CD14-positive monocyte (primary cell): ENCODE measurements at regions not wholly inside any gene's neighbourhood (a gene's known extent, or its start where the extent isn't known, plus 50 kb on each side); places are given as distances from the start of the nearest gene placed in this dataset.

Source experiments
- DNase-seq, 3 donors: peaks; one replicate each; pipeline ENCODE4 v3.0.0-alpha.2; 2011 to 2022
- H2AFZ ChIP-seq: 2 replicates; pipeline ENCODE4 v1.6.0; 2012; ENCODE audit warnings: mild to moderate bottlenecking, low read depth, low read length, inconsistent platforms; ENCODE audit not compliant: insufficient read depth, poor library complexity, severe bottlenecking
- H3K27ac ChIP-seq, 2 donors: 1 replicate in 1 of 2; 2 replicates in 1 of 2; pipeline ENCODE4 v1.5.1; 2012 to 2013; ENCODE audit warnings: low read length in 2 of 2, control low read depth in 1 of 2, inconsistent platforms in 1 of 2, low read depth in 1 of 2, mild to moderate bottlenecking in 1 of 2
- H3K27me3 ChIP-seq, 2 donors: one replicate each; pipeline versions ENCODE4 v1.6.0 to v1.6.1; 2011 to 2013; ENCODE audit warnings: low read length in 2 of 2; ENCODE audit not compliant: control insufficient read depth in 2 of 2, insufficient read depth in 2 of 2
- H3K36me3 ChIP-seq, 2 donors: replicated peaks in 1 of 2; 1 replicate in 1 of 2; 2 replicates in 1 of 2; pipeline versions ENCODE4 v1.5.1 to v1.6.1; 2012 to 2013; ENCODE audit warnings: low read length in 2 of 2, control low read depth in 1 of 2, inconsistent platforms in 1 of 2, mild to moderate bottlenecking in 1 of 2; ENCODE audit not compliant: insufficient read depth in 2 of 2, control insufficient read depth in 1 of 2
- H3K4me1 ChIP-seq, 2 donors: 1 replicate in 1 of 2; 2 replicates in 1 of 2; pipeline versions ENCODE4 v1.5.1 to v1.6.1; 2012 to 2013; ENCODE audit warnings: low read length in 2 of 2, control low read depth in 1 of 2, inconsistent platforms in 1 of 2, mild to moderate bottlenecking in 1 of 2, moderate library complexity in 1 of 2; ENCODE audit not compliant: insufficient read depth in 2 of 2, control insufficient read depth in 1 of 2
- H3K4me2 ChIP-seq: replicated peaks from 2 replicates; pipeline ENCODE3; 2012; ENCODE audit warnings: low read length, moderate library complexity, mild to moderate bottlenecking; ENCODE audit not compliant: poor library complexity, severe bottlenecking; ENCODE audit errors: extremely low read depth
- H3K4me3 ChIP-seq, 3 experiments: fragments of 200-600 bp in 1 of 3; sonication (generic) in 1 of 3; replicated peaks in 1 of 3; 1 replicate in 2 of 3; 2 replicates in 1 of 3; pipeline ENCODE4 v1.5.1; 2011 to 2013; ENCODE audit warnings: low read length in 3 of 3, mild to moderate bottlenecking in 3 of 3, control low read depth in 2 of 3, low read depth in 2 of 3, inconsistent platforms in 1 of 3, moderate library complexity in 1 of 3
- H3K79me2 ChIP-seq: 2 replicates; pipeline ENCODE4 v1.6.0; 2012; ENCODE audit warnings: mild to moderate bottlenecking, control low read depth, inconsistent platforms, low read length, moderate library complexity; ENCODE audit not compliant: insufficient read depth
- H3K9ac ChIP-seq: 2 replicates; pipeline ENCODE4 v1.6.0; 2017; ENCODE audit warnings: low read length, mild to moderate bottlenecking; ENCODE audit not compliant: insufficient read depth, poor library complexity, severe bottlenecking
- H3K9me3 ChIP-seq, 2 donors: replicated peaks in 1 of 2; 1 replicate in 1 of 2; 2 replicates in 1 of 2; pipeline versions ENCODE4 v1.5.1 to v1.6.1; 2012 to 2013; ENCODE audit warnings: low read length in 2 of 2, control low read depth in 1 of 2; ENCODE audit not compliant: control insufficient read depth in 1 of 2, insufficient read depth in 1 of 2
- H4K20me1 ChIP-seq: 2 replicates; pipeline ENCODE4 v1.6.0; 2012; ENCODE audit warnings: mild to moderate bottlenecking, low read length, control low read depth, moderate library complexity; ENCODE audit not compliant: insufficient read depth
- H3K27ac Mint-ChIP-seq, 7 donors: one replicate each; pipeline ENCODE4 v1.8.0; 2020; ENCODE audit warnings: mild to moderate bottlenecking in 7 of 7, mixed read lengths in 7 of 7, moderate library complexity in 6 of 7, inconsistent platforms in 2 of 7
- H3K27me3 Mint-ChIP-seq, 3 donors: one replicate each; pipeline ENCODE4 v1.8.0; 2021 to 2022; ENCODE audit warnings: low read depth in 3 of 3, mild to moderate bottlenecking in 3 of 3, mixed read lengths in 3 of 3, moderate library complexity in 3 of 3, inconsistent platforms in 1 of 3
- H3K36me3 Mint-ChIP-seq, 2 donors: one replicate each; pipeline ENCODE4 v1.8.0; 2020; ENCODE audit warnings: mixed read lengths in 2 of 2, inconsistent platforms in 1 of 2, mild to moderate bottlenecking in 1 of 2
- H3K4me1 Mint-ChIP-seq: one replicate; pipeline ENCODE4 v1.8.0; 2020; ENCODE audit warnings: mild to moderate bottlenecking, mixed read lengths
- H3K4me3 Mint-ChIP-seq, 2 donors: one replicate each; pipeline ENCODE4 v1.8.0; 2020; ENCODE audit warnings: mild to moderate bottlenecking in 2 of 2, mixed read lengths in 2 of 2, moderate library complexity in 1 of 2
- H3K9me3 Mint-ChIP-seq, 7 donors: one replicate each; pipeline ENCODE4 v1.8.0; 2020 to 2022; ENCODE audit warnings: mixed read lengths in 7 of 7, mild to moderate bottlenecking in 6 of 7, moderate library complexity in 6 of 7, inconsistent platforms in 2 of 7
- CTCF ChIP-seq: fragments of 200-600 bp; IDR thresholded peaks from one replicate; pipeline ENCODE4 v1.8.0; 2022; ENCODE audit warnings: antibody characterized with exemption, mild to moderate bottlenecking
- WGBS: methylation state at CpG from one replicate; pipeline ENCODE4 v1.1.5; 2013; ENCODE audit warnings: missing lambda C conversion rate; ENCODE audit not compliant: insufficient coverage; 5-methylcytosine and 5-hydroxymethylcytosine counted together
- intact Hi-C, 2 donors: fragments of 100-400 bp; cut with micrococcal nuclease; formaldehyde crosslinking; loops; one replicate each; pipeline versions ENCODE4 v1.15.0 to v1.15.1; 2023

DNA sequence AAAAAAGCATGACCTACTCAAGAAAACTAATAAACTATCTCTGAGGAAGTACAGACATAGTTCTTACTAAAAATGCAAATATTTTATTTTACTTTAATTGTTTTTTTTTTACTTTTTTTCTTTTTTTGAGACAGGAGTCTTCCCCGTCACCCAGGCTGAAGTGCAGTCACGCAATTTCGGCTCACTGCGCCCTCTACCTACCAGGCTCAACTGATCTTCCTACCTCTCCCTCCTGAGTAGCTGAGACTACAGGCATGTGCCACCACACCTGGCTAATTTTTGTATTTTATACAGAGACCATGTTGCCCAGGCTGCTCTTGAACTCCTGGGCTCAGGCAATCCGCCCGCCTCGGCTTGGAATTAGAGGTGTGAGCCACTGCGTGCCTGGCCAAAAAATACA, 1263.1 kb downstream of the KCNT2 start:
- H3K36me3 Mint-ChIP-seq, result no peaks in the 10 kb centered on the region
- no peaks in the 10 kb centered on the region for H3K4me1 ChIP-seq
- intact Hi-C loops, result no loop called here
- H3K36me3 ChIP-seq, result no peaks in the 10 kb centered on the region
- no peak overlapping the region for H3K9ac ChIP-seq
- no peaks in the 10 kb centered on the region for H3K9me3 ChIP-seq
- H2AFZ ChIP-seq, result no peak overlapping the region
- H3K27ac ChIP-seq, result no peak overlapping the region
- no peak overlapping the region for H3K27ac Mint-ChIP-seq
- H3K4me1 Mint-ChIP-seq, result no peaks in the 10 kb centered on the region
- no peaks in the 10 kb centered on the region for H3K27me3 ChIP-seq
- H3K4me3 ChIP-seq, result no peak overlapping the region
- TF ChIP-seq CTCF, result no peak
- H3K79me2 ChIP-seq, result no peaks in the 10 kb centered on the region
- no peak overlapping the region for H3K4me3 Mint-ChIP-seq
- 52% methylated on average over 3 of the region's 8 CpGs for WGBS
- peaks cover 0 to 4% (median 0%) of the 10 kb centered on the region in 7 donors for H3K9me3 Mint-ChIP-seq
- no peaks in the 10 kb centered on the region for H4K20me1 ChIP-seq
- no peak for DNase-seq
- H3K27me3 Mint-ChIP-seq, result no peaks in the 10 kb centered on the region
- H3K4me2 ChIP-seq, result no peak overlapping the region

- Mint-ChIP-seq H3K36me3 (no peaks in the 10 kb centered on the region), H3K4me3 (no peak overlapping the region)
- no peaks in the 10 kb centered on the region for H3K4me1 ChIP-seq
These were observed 1270.6 kb downstream of the KCNT2 start for GRCh38 chr1:195337646-195338045.

More at GRCh38 chr1:195337646-195338045, 1270.6 kb downstream of the KCNT2 start:
- intact Hi-C loops, result no loop called here
- no peak for TF ChIP-seq CTCF
- no peaks in the 10 kb centered on the region for H4K20me1 ChIP-seq
- no peaks in the 10 kb centered on the region for H3K27me3 ChIP-seq
- no peak overlapping the region for H3K9ac ChIP-seq
- Mint-ChIP-seq H3K4me1 (no peaks in the 10 kb centered on the region), H3K27me3 (no peaks in the 10 kb centered on the region), H3K9me3 (peaks cover 0 to 7% (median 0%) of the 10 kb centered on the region in 7 donors), H3K27ac (no peak overlapping the region)
- H2AFZ ChIP-seq, result no peak overlapping the region
- DNase-seq, result no peak
- no peaks in the 10 kb centered on the region for H3K9me3 ChIP-seq
- no peak overlapping the region for H3K27ac ChIP-seq
- H3K79me2 ChIP-seq, result no peaks in the 10 kb centered on the region
- H3K4me2 ChIP-seq, result no peak overlapping the region
- H3K36me3 ChIP-seq, result no peaks in the 10 kb centered on the region
- no peak overlapping the region for H3K4me3 ChIP-seq
